Gastroesophageal sphincter (tissue), 4 donors: ENCODE measurements at regions not wholly inside any gene's neighbourhood (a gene's known extent, or its start where the extent isn't known, plus 50 kb on each side); places are given as distances from the start of the nearest gene placed in this dataset.

Experiments used
- ATAC-seq: fragments of 150-250 bp; one replicate; pipeline ENCODE4 v1.9.1; 2016; ENCODE audit warnings: mild to moderate bottlenecking, moderate library complexity
- H3K27ac ChIP-seq, 4 donors: fragments of 200-600 bp; sonication (generic) in 3 of 4; 1 replicate in 3 of 4; 2 replicates in 1 of 4; pipeline ENCODE4 v1.5.1; 2016 to 2019
- H3K27me3 ChIP-seq: fragments of 200-600 bp; sonication (generic); one replicate; pipeline ENCODE4 v1.5.1; 2019
- H3K36me3 ChIP-seq, 2 donors: fragments of 200-600 bp; sonication (generic); one replicate each; pipeline ENCODE4 v1.5.1; 2019; ENCODE audit warnings: control low read depth in 1 of 2
- H3K4me1 ChIP-seq, 3 donors: fragments of 200-600 bp; sonication (generic); 1 replicate in 2 of 3; 2 replicates in 1 of 3; pipeline ENCODE4 v1.5.1; 2016 to 2019; ENCODE audit warnings: control low read depth in 2 of 3
- H3K4me3 ChIP-seq, 2 donors: fragments of 200-600 bp; sonication (generic); one replicate each; pipeline ENCODE4 v1.5.1; 2019; ENCODE audit warnings: mild to moderate bottlenecking in 1 of 2, moderate library complexity in 1 of 2
- H3K9me3 ChIP-seq, 3 donors: fragments of 200-600 bp; sonication (generic); one replicate each; pipeline ENCODE4 v1.5.1; 2017 to 2019; ENCODE audit warnings: control low read depth in 2 of 3
- CTCF ChIP-seq, 4 experiments: fragments of 200-600 bp in 2 of 4; fragments of 450-650 bp in 2 of 4; sonication (generic) in 1 of 4; IDR thresholded peaks; one replicate each; pipeline ENCODE4 v1.5.1; 2017 to 2019; ENCODE audit warnings: antibody characterized with exemption in 4 of 4, mild to moderate bottlenecking in 2 of 4, moderate library complexity in 2 of 4
- EP300 ChIP-seq: sonication (generic); formaldehyde crosslinking; IDR thresholded peaks from one replicate; pipeline ENCODE4 v1.6.1; 2017; ENCODE audit warnings: antibody characterized with exemption, mild to moderate bottlenecking
- POLR2A ChIP-seq, 2 donors: fragments of 450-650 bp; IDR thresholded peaks; one replicate each; pipeline ENCODE4 v1.6.1; 2017; ENCODE audit warnings: antibody characterized with exemption in 2 of 2, mild to moderate bottlenecking in 2 of 2, moderate library complexity in 1 of 2
- POLR2AphosphoS5 ChIP-seq: sonication (generic); formaldehyde crosslinking; IDR thresholded peaks from one replicate; pipeline ENCODE4 v1.6.1; 2017; ENCODE audit warnings: antibody characterized with exemption
- WGBS, 2 donors: methylation state at CpG; one replicate each; pipeline ENCODE4 v1.1.5; 2018; ENCODE audit warnings: low coverage in 1 of 2; 5-methylcytosine and 5-hydroxymethylcytosine counted together

GRCh38 chr11:32297611-32298011 lies 137.7 kb downstream of the WT1 start:
- no peak overlapping the region for H3K4me3 ChIP-seq
- WGBS, 2 donors: 20 to 40% methylated on average over 3 to 4 of the region's 4 CpGs
- no peak overlapping the region for H3K27ac ChIP-seq
- no peak for ATAC-seq
- peaks cover 0 to 8% (median 0%) of the 10 kb centered on the region in 3 donors for H3K9me3 ChIP-seq
- H3K27me3 ChIP-seq: peaks cover 4% of the 10 kb centered on the region
- no peaks in the 10 kb centered on the region for H3K36me3 ChIP-seq
- peak in 1 of 4 experiments; percentile 27 for TF ChIP-seq CTCF (IDR thresholded peaks at IDR 0.05)
- TF ChIP-seq POLR2AphosphoS5: no peak
- H3K4me1 ChIP-seq: no peaks in the 10 kb centered on the region

GRCh38 chr11:32302826-32303225 lies 132.5 kb downstream of the WT1 start:
- 75 to 78% methylated on average over 4 of the region's 4 CpGs for WGBS, 2 donors
- no peaks in the 10 kb centered on the region for H3K36me3 ChIP-seq
- H3K4me3 ChIP-seq: no peak overlapping the region
- no peak for ATAC-seq
- H3K27ac ChIP-seq: no peak overlapping the region
- H3K27me3 ChIP-seq: no peaks in the 10 kb centered on the region
- TF ChIP-seq CTCF (IDR thresholded peaks at IDR 0.05) (no peak), POLR2AphosphoS5 (no peak), POLR2A (IDR thresholded peaks at IDR 0.05) (no peak)
- no peaks in the 10 kb centered on the region for H3K9me3 ChIP-seq
- H3K4me1 ChIP-seq: no peaks in the 10 kb centered on the region

- ATAC-seq: no peak
- Histone ChIP-seq H3K4me3 (no peak overlapping the region), H3K9me3 (no peaks in the 10 kb centered on the region), H3K36me3 (no peaks in the 10 kb centered on the region), H3K27ac (no peak overlapping the region), H3K4me1 (no peaks in the 10 kb centered on the region), H3K27me3 (no peaks in the 10 kb centered on the region)
- TF ChIP-seq POLR2AphosphoS5: no peak
- no peak for TF ChIP-seq CTCF (IDR thresholded peaks at IDR 0.05)
- TF ChIP-seq EP300: no peak
- TF ChIP-seq POLR2A (IDR thresholded peaks at IDR 0.05): no peak
- 58 to 74% methylated on average over 2 of the region's 2 CpGs for WGBS, 2 donors
Observed at GRCh38 chr11:32304521-32304920, 130.8 kb downstream of the WT1 start.

GRCh38 chr11:32305460-32305859 lies 129.9 kb downstream of the WT1 start:
- Histone ChIP-seq H3K4me1 (no peaks in the 10 kb centered on the region), H3K4me3 (no peak overlapping the region), H3K36me3 (no peaks in the 10 kb centered on the region), H3K27ac (no peak overlapping the region), H3K9me3 (no peaks in the 10 kb centered on the region), H3K27me3 (no peaks in the 10 kb centered on the region)
- ATAC-seq: no peak
- no peak for TF ChIP-seq CTCF (IDR thresholded peaks at IDR 0.05)
- no peak for TF ChIP-seq POLR2A (IDR thresholded peaks at IDR 0.05)
- TF ChIP-seq EP300: no peak
- TF ChIP-seq POLR2AphosphoS5: no peak
- 83 to 100% methylated on average over 1 to 4 of the region's 4 CpGs for WGBS, 2 donors

- 80 to 100% methylated on average over 2 to 3 of the region's 3 CpGs for WGBS, 2 donors
- no peaks in the 10 kb centered on the region for H3K36me3 ChIP-seq
- no peak overlapping the region for H3K27ac ChIP-seq
- no peak overlapping the region for H3K4me3 ChIP-seq
- peaks cover 6% of the 10 kb centered on the region for H3K27me3 ChIP-seq
- H3K4me1 ChIP-seq: no peaks in the 10 kb centered on the region
- H3K9me3 ChIP-seq: no peaks in the 10 kb centered on the region
- TF ChIP-seq EP300: no peak
- TF ChIP-seq POLR2A (IDR thresholded peaks at IDR 0.05): no peak
- no peak for TF ChIP-seq CTCF (IDR thresholded peaks at IDR 0.05)
- TF ChIP-seq POLR2AphosphoS5: no peak
- ATAC-seq: no peak
Observed at GRCh38 chr11:32307471-32307870, 127.9 kb downstream of the WT1 start.
